LNCaP clone FGC (cell line): ENCODE measurements at regions not wholly inside any gene's neighbourhood (a gene's known extent, or its start where the extent isn't known, plus 50 kb on each side); places are given as distances from the start of the nearest gene placed in this dataset.

ENCODE experiments used
- DNase-seq: peaks from one replicate; pipeline ENCODE4 v3.0.0-alpha.2; 2011; ENCODE audit warnings: low read depth
- H3K4me3 ChIP-seq: 2 replicates; pipeline ENCODE4 v1.5.1; 2011; ENCODE audit warnings: mild to moderate bottlenecking, low read depth, low read length, control low read depth
- CTCF ChIP-seq: IDR thresholded peaks from 2 replicates; pipeline ENCODE4 v1.5.1; 2012; ENCODE audit warnings: mild to moderate bottlenecking; ENCODE audit not compliant: control insufficient read depth, insufficient read depth; ENCODE audit errors: extremely low read depth

GRCh38 chr14:61644175-61644574 is 51.1 kb upstream of the HIF1A start:
- no peak overlapping the region for H3K4me3 ChIP-seq
- DNase-seq, result no peak
- TF ChIP-seq CTCF, result no peak

- no peak for TF ChIP-seq CTCF
- no peak for DNase-seq
- no peak overlapping the region for H3K4me3 ChIP-seq
These were observed 50.5 kb upstream of the HIF1A start for GRCh38 chr14:61644834-61645233.

GRCh38 chr14:61645247-61645646 is 50.1 kb upstream of the HIF1A start:
- H3K4me3 ChIP-seq, result no peak overlapping the region
- DNase-seq, result no peak
- no peak for TF ChIP-seq CTCF
